Natural killer cell treated with Interleukin-12 subunit alpha and Interleukin-12 subunit beta and Interleukin-15 and Interleukin-18, amount 100 ng/mL, for 72 hours (primary cell): ENCODE measurements at regions not wholly inside any gene's neighbourhood (a gene's known extent, or its start where the extent isn't known, plus 50 kb on each side); places are given as distances from the start of the nearest gene placed in this dataset.
"Not testable (repeated sequence)": the region's sequence is repeated elsewhere in the genome, so short reads cannot be mapped to it uniquely, and the experiment has no call there.

Experiments
- ATAC-seq, 2 donors: fragments of 150-1000 bp; cut with Tn5 transposase in 1 of 2; sonication (Bioruptor Pico), chemical (Tn5 transposase) in 1 of 2; 2 replicates each; pipeline ENCODE4 v1.10.0; 2021
- DNase-seq: peaks from one replicate; pipeline ENCODE4 v3.0.0; 2022; ENCODE audit warnings: low spot score
- H3K27ac Mint-ChIP-seq, 2 donors: 1 replicate in 1 of 2; 2 replicates in 1 of 2; pipeline ENCODE4 v1.8.0; 2022; ENCODE audit warnings: mixed read lengths in 2 of 2, mild to moderate bottlenecking in 1 of 2, moderate library complexity in 1 of 2
- H3K27me3 Mint-ChIP-seq, 2 donors: 1 replicate in 1 of 2; 2 replicates in 1 of 2; pipeline ENCODE4 v1.8.0; 2022; ENCODE audit warnings: mixed read lengths in 2 of 2
- H3K36me3 Mint-ChIP-seq: one replicate; pipeline ENCODE4 v1.8.0; 2022; ENCODE audit warnings: mixed read lengths
- H3K4me1 Mint-ChIP-seq, 2 donors: 1 replicate in 1 of 2; 2 replicates in 1 of 2; pipeline ENCODE4 v1.8.0; 2022; ENCODE audit warnings: low read depth in 2 of 2, mixed read lengths in 2 of 2, mild to moderate bottlenecking in 1 of 2
- H3K4me3 Mint-ChIP-seq: one replicate; pipeline ENCODE4 v1.8.0; 2022; ENCODE audit warnings: mixed read lengths
- H3K9me3 Mint-ChIP-seq: 2 replicates; pipeline ENCODE4 v1.8.0; 2022; ENCODE audit warnings: mixed read lengths

- peaks cover 4% of the 10 kb centered on the region for H3K9me3 Mint-ChIP-seq
- no peaks in the 10 kb centered on the region for H3K36me3 Mint-ChIP-seq
- no peaks in the 10 kb centered on the region for H3K27me3 Mint-ChIP-seq
- ATAC-seq, result no peak
- no peaks in the 10 kb centered on the region for H3K4me1 Mint-ChIP-seq
- H3K4me3 Mint-ChIP-seq, result no peak overlapping the region
- no peak for DNase-seq
- H3K27ac Mint-ChIP-seq, result no peak overlapping the region
Measured at GRCh38 chr5:103745353-103746065, 182.9 kb upstream of the NUDT12 start.

GRCh38 chr5:103744159-103744558 lies 181.6 kb upstream of the NUDT12 start:
- peaks cover 4% of the 10 kb centered on the region for H3K9me3 Mint-ChIP-seq
- H3K4me3 Mint-ChIP-seq, result no peak overlapping the region
- H3K36me3 Mint-ChIP-seq, result no peaks in the 10 kb centered on the region
- no peaks in the 10 kb centered on the region for H3K27me3 Mint-ChIP-seq
- H3K4me1 Mint-ChIP-seq, result no peaks in the 10 kb centered on the region
- ATAC-seq, result no peak
- no peak overlapping the region for H3K27ac Mint-ChIP-seq
- no peak for DNase-seq

GRCh38 chr5:103743421-103743820 lies 180.8 kb upstream of the NUDT12 start:
- Mint-ChIP-seq H3K27me3 (no peaks in the 10 kb centered on the region), H3K9me3 (peaks cover 4% of the 10 kb centered on the region), H3K4me3 (no peak overlapping the region), H3K4me1 (no peaks in the 10 kb centered on the region), H3K36me3 (no peaks in the 10 kb centered on the region), H3K27ac (no peak overlapping the region)
- ATAC-seq, result no peak
- DNase-seq, result no peak

- Mint-ChIP-seq H3K36me3 (no peaks in the 10 kb centered on the region), H3K9me3 (peaks cover 4% of the 10 kb centered on the region), H3K4me3 (no peak overlapping the region), H3K27me3 (no peaks in the 10 kb centered on the region), H3K27ac (no peak overlapping the region), H3K4me1 (no peaks in the 10 kb centered on the region)
- DNase-seq, result no peak
- ATAC-seq, result no peak
Measured at GRCh38 chr5:103741984-103742383, 179.4 kb upstream of the NUDT12 start.

GRCh38 chr5:103736343-103736742 lies 173.8 kb upstream of the NUDT12 start:
- not testable (repeated sequence) for ATAC-seq, H3K4me3 Mint-ChIP-seq, DNase-seq, H3K27ac Mint-ChIP-seq, H3K4me1 Mint-ChIP-seq, H3K36me3 Mint-ChIP-seq, H3K27me3 Mint-ChIP-seq, H3K9me3 Mint-ChIP-seq

- H3K4me1 Mint-ChIP-seq, result no peaks in the 10 kb centered on the region
- ATAC-seq, result no peak
- no peak overlapping the region for H3K27ac Mint-ChIP-seq
- peaks cover 16% of the 10 kb centered on the region for H3K9me3 Mint-ChIP-seq
- H3K27me3 Mint-ChIP-seq, result no peaks in the 10 kb centered on the region
- no peak overlapping the region for H3K4me3 Mint-ChIP-seq
- no peaks in the 10 kb centered on the region for H3K36me3 Mint-ChIP-seq
- no peak for DNase-seq
Measured at GRCh38 chr5:103724271-103724670, 161.7 kb upstream of the NUDT12 start.

GRCh38 chr5:103721183-103721582 lies 158.6 kb upstream of the NUDT12 start:
- H3K27ac Mint-ChIP-seq, result no peak overlapping the region
- peaks cover 22% of the 10 kb centered on the region for H3K9me3 Mint-ChIP-seq
- ATAC-seq (no peak), DNase-seq (no peak)
- no peak overlapping the region for H3K4me3 Mint-ChIP-seq
- H3K27me3 Mint-ChIP-seq, result no peaks in the 10 kb centered on the region
- H3K36me3 Mint-ChIP-seq, result no peaks in the 10 kb centered on the region
- no peaks in the 10 kb centered on the region for H3K4me1 Mint-ChIP-seq

- Mint-ChIP-seq H3K27me3 (no peaks in the 10 kb centered on the region), H3K4me3 (no peak overlapping the region), H3K9me3 (peaks cover 24% of the 10 kb centered on the region), H3K4me1 (no peaks in the 10 kb centered on the region), H3K36me3 (no peaks in the 10 kb centered on the region), H3K27ac (no peak overlapping the region)
- DNase-seq, result no peak
- ATAC-seq, result no peak
Measured at GRCh38 chr5:103718108-103718507, 155.5 kb upstream of the NUDT12 start.

GRCh38 chr5:103708601-103709000 lies 146.0 kb upstream of the NUDT12 start:
- H3K36me3 Mint-ChIP-seq, result no peaks in the 10 kb centered on the region
- peaks cover 11% of the 10 kb centered on the region for H3K9me3 Mint-ChIP-seq
- H3K27ac Mint-ChIP-seq, result no peak overlapping the region
- H3K4me1 Mint-ChIP-seq, result no peaks in the 10 kb centered on the region
- H3K27me3 Mint-ChIP-seq, result no peaks in the 10 kb centered on the region
- DNase-seq (no peak), ATAC-seq (no peak)
- no peak overlapping the region for H3K4me3 Mint-ChIP-seq

- Mint-ChIP-seq H3K27ac (no peak overlapping the region), H3K36me3 (no peaks in the 10 kb centered on the region), H3K27me3 (no peaks in the 10 kb centered on the region), H3K4me3 (no peak overlapping the region), H3K4me1 (no peaks in the 10 kb centered on the region), H3K9me3 (peaks cover 10% of the 10 kb centered on the region)
- ATAC-seq (no peak), DNase-seq (no peak)
Measured at GRCh38 chr5:103706939-103707682, 144.5 kb upstream of the NUDT12 start.

GRCh38 chr5:103703617-103704016 lies 141.0 kb upstream of the NUDT12 start:
- no peak for ATAC-seq
- H3K36me3 Mint-ChIP-seq, result no peaks in the 10 kb centered on the region
- no peak overlapping the region for H3K27ac Mint-ChIP-seq
- H3K27me3 Mint-ChIP-seq, result no peaks in the 10 kb centered on the region
- H3K4me3 Mint-ChIP-seq, result no peak overlapping the region
- DNase-seq, result no peak
- peaks cover 10% of the 10 kb centered on the region for H3K9me3 Mint-ChIP-seq
- H3K4me1 Mint-ChIP-seq, result no peaks in the 10 kb centered on the region

GRCh38 chr5:103693517-103693916 lies 130.9 kb upstream of the NUDT12 start:
- no peak overlapping the region for H3K4me3 Mint-ChIP-seq
- H3K27ac Mint-ChIP-seq, result no peak overlapping the region
- peaks cover 14% of the 10 kb centered on the region for H3K9me3 Mint-ChIP-seq
- no peaks in the 10 kb centered on the region for H3K27me3 Mint-ChIP-seq
- ATAC-seq, result no peak
- no peaks in the 10 kb centered on the region for H3K4me1 Mint-ChIP-seq
- DNase-seq, result no peak
- no peaks in the 10 kb centered on the region for H3K36me3 Mint-ChIP-seq

- Mint-ChIP-seq H3K4me1 (no peaks in the 10 kb centered on the region), H3K4me3 (no peak overlapping the region), H3K9me3 (peaks cover 8% of the 10 kb centered on the region), H3K27ac (no peak overlapping the region), H3K36me3 (no peaks in the 10 kb centered on the region), H3K27me3 (no peaks in the 10 kb centered on the region)
- ATAC-seq (no peak), DNase-seq (no peak)
Measured at GRCh38 chr5:103690676-103691075, 128.1 kb upstream of the NUDT12 start.

GRCh38 chr5:103679873-103680272 lies 117.3 kb upstream of the NUDT12 start:
- no peak for ATAC-seq
- peaks cover 10% of the 10 kb centered on the region for H3K9me3 Mint-ChIP-seq
- no peaks in the 10 kb centered on the region for H3K27me3 Mint-ChIP-seq
- no peak overlapping the region for H3K4me3 Mint-ChIP-seq
- H3K36me3 Mint-ChIP-seq, result no peaks in the 10 kb centered on the region
- DNase-seq, result no peak
- H3K27ac Mint-ChIP-seq, result no peak overlapping the region
- no peaks in the 10 kb centered on the region for H3K4me1 Mint-ChIP-seq
